SK-N-SH (cell line): ENCODE measurements at regions not wholly inside any gene's neighbourhood (a gene's known extent, or its start where the extent isn't known, plus 50 kb on each side); places are given as distances from the start of the nearest gene placed in this dataset.

ENCODE experiments used
- CTCF ChIA-PET: fragments of 300-600, 350-600 bp; formaldehyde crosslinking; extraction: SDS; loops from one replicate; lab custom pipeline; 2021; lab: Yijun Ruan, JAX
- POLR2A ChIA-PET: fragments of 350-600 bp; sonication (Branson Sonifier 250); formaldehyde crosslinking; extraction: SDS; loops from one replicate; lab custom pipeline; 2020; ENCODE audit warnings: antibody characterized with exemption, inconsistent platforms; lab: Yijun Ruan, JAX
- DNase-seq: peaks from one replicate; pipeline ENCODE4 v3.0.0; 2012
- H2AFZ ChIP-seq: fragments of 200-600 bp; sonication (generic); 2 replicates; pipeline ENCODE4 v1.8.1; 2016; ENCODE audit warnings: antibody characterized with exemption, mild to moderate bottlenecking, low read depth
- H3F3A ChIP-seq: fragments of 200-600 bp; sonication (generic); replicated peaks from 2 replicates; pipeline ENCODE3; 2016; ENCODE audit warnings: antibody characterized with exemption, mild to moderate bottlenecking; ENCODE audit not compliant: insufficient read depth
- H3K27ac ChIP-seq, 2 experiments: fragments of 200-500 bp in 1 of 2; fragments of 200-600 bp in 1 of 2; sonication (Bioruptor generic) in 1 of 2; sonication (generic), shearing (Covaris generic) in 1 of 2; 2 replicates each; pipeline versions ENCODE4 v1.5.1 to v1.6.1; 2014 to 2016; ENCODE audit warnings: low read depth in 2 of 2, inconsistent platforms in 1 of 2, low read length in 1 of 2, mild to moderate bottlenecking in 1 of 2, mixed read lengths in 1 of 2
- H3K27me3 ChIP-seq: fragments of 200-600 bp; sonication (generic), shearing (Covaris generic); 2 replicates; pipeline ENCODE4 v1.6.1; 2016; ENCODE audit warnings: mixed run types; ENCODE audit not compliant: insufficient read depth
- H3K36me3 ChIP-seq, 2 experiments: fragments of 200-500 bp in 1 of 2; fragments of 200-600 bp in 1 of 2; sonication (Bioruptor generic) in 1 of 2; sonication (generic) in 1 of 2; replicated peaks in 1 of 2; 2 replicates each; pipeline versions ENCODE3 to v1.5.1; 2014 to 2016; ENCODE audit warnings: low read length in 1 of 2, mild to moderate bottlenecking in 1 of 2; ENCODE audit not compliant: insufficient read depth in 2 of 2, control insufficient read depth in 1 of 2
- H3K4me1 ChIP-seq, 2 experiments: fragments of 200-500 bp in 1 of 2; fragments of 200-600 bp in 1 of 2; sonication (Bioruptor generic) in 1 of 2; sonication (generic), shearing (Covaris generic) in 1 of 2; 2 replicates each; pipeline versions ENCODE4 v1.5.1 to v1.6.1; 2014 to 2016; ENCODE audit warnings: low read depth in 1 of 2, low read length in 1 of 2, mixed run types in 1 of 2; ENCODE audit not compliant: insufficient read depth in 2 of 2, control insufficient read depth in 1 of 2
- H3K4me2 ChIP-seq: fragments of 200-600 bp; sonication (generic), shearing (Covaris generic); 2 replicates; pipeline ENCODE4 v1.6.1; 2017; ENCODE audit warnings: mixed run types
- H3K4me3 ChIP-seq, 2 experiments: fragments of 200-500 bp in 1 of 2; fragments of 200-600 bp in 1 of 2; sonication (Bioruptor generic) in 1 of 2; sonication (generic), shearing (Covaris generic) in 1 of 2; 2 replicates each; pipeline versions ENCODE4 v1.5.1 to v1.8.1; 2014 to 2016; ENCODE audit warnings: low read depth in 2 of 2, inconsistent platforms in 1 of 2, low read length in 1 of 2, mild to moderate bottlenecking in 1 of 2, mixed read lengths in 1 of 2, moderate library complexity in 1 of 2
- H3K79me2 ChIP-seq: fragments of 200-600 bp; sonication (generic); 2 replicates; pipeline ENCODE4 v1.8.1; 2017; ENCODE audit warnings: mild to moderate bottlenecking; ENCODE audit not compliant: insufficient read depth
- H3K9ac ChIP-seq: fragments of 200-600 bp; sonication (generic); 2 replicates; pipeline ENCODE4 v1.6.1; 2017; ENCODE audit warnings: mixed run types
- H3K9me2 ChIP-seq: fragments of 200-600 bp; sonication (generic); 2 replicates; pipeline ENCODE4 v1.6.1; 2017; ENCODE audit warnings: mixed run types
- H3K9me3 ChIP-seq: fragments of 200-600 bp; sonication (generic); 2 replicates; pipeline ENCODE4 v1.6.1; 2017; ENCODE audit warnings: mixed run types, mild to moderate bottlenecking, moderate library complexity
- H4K20me1 ChIP-seq: fragments of 200-600 bp; sonication (generic); 2 replicates; pipeline ENCODE4 v1.6.1; 2017; ENCODE audit warnings: mild to moderate bottlenecking, mixed run types; ENCODE audit not compliant: insufficient read depth
- FOXJ3 ChIP-seq: sonication (generic); formaldehyde crosslinking; IDR thresholded peaks from 2 replicates; pipeline ENCODE4 v1.5.1; 2020; ENCODE audit warnings: mild to moderate bottlenecking, missing genetic modification reagents
- IRF3 ChIP-seq: fragments of 150-350 bp; IDR thresholded peaks from 2 replicates; pipeline ENCODE4 v1.6.1; 2016; ENCODE audit warnings: mild to moderate bottlenecking, low read depth, low read length
- JUND ChIP-seq: IDR thresholded peaks from 2 replicates; pipeline ENCODE4 v1.4.0; 2012
- MAX ChIP-seq: IDR thresholded peaks from 2 replicates; pipeline ENCODE4 v1.4.0; 2012; ENCODE audit warnings: low read depth
- MEF2A ChIP-seq: IDR thresholded peaks from 2 replicates; pipeline ENCODE4 v1.4.0; 2012; ENCODE audit warnings: low read depth, borderline replicate concordance
- RCOR1 ChIP-seq: fragments of 150-350 bp; IDR thresholded peaks from 2 replicates; pipeline ENCODE4 v1.6.1; 2017; ENCODE audit warnings: antibody characterized with exemption, low read length
- RFX5 ChIP-seq: IDR thresholded peaks from 2 replicates; pipeline ENCODE4 v1.6.1; 2012; ENCODE audit warnings: mild to moderate bottlenecking, improper control_type of control experiment, low read length
- SIN3A ChIP-seq: IDR thresholded peaks from 2 replicates; pipeline ENCODE4 v1.6.1; 2012; ENCODE audit warnings: low read depth, mild to moderate bottlenecking, low read length, moderate library complexity, borderline replicate concordance
- SMC3 ChIP-seq: IDR thresholded peaks from 2 replicates; pipeline ENCODE4 v1.6.1; 2012; ENCODE audit warnings: low read depth, low read length, improper control_type of control experiment
- WGBS: methylation state at CpG from one replicate; pipeline ENCODE4 v1.1.6; 2017; ENCODE audit warnings: low lambda C conversion rate; 5-methylcytosine and 5-hydroxymethylcytosine counted together
- TF ChIP-seq, protein P1 (sequence below): IDR thresholded peaks from 2 replicates; pipeline ENCODE4 v1.6.1; 2012; ENCODE audit warnings: mild to moderate bottlenecking, low read depth, low read length, moderate library complexity

DNA sequence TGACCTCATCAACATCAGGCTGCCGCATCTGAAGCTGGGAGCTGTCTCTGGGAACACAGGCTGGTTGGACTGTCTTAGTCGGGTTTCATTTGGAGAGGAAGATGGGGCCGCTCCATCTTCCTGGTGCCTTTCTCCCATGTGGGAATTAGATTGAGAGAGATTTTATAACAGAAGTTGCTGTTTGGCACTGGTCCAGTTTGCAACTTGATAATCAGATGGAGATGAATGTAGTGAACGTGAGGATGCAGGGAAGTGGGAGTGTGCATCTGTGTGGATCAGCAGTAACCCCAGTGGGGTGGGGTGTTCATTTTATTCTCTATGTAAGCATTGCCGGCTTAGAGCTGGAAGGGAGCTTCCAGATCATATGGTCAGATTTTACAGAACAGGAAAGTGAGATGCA is 250.9 kb downstream of the DCDC2C start:
- TF ChIP-seq JUND, result no peak
- H3K9me2 ChIP-seq, result no peaks in the 10 kb centered on the region
- no peaks in the 10 kb centered on the region for H4K20me1 ChIP-seq
- no peaks in the 10 kb centered on the region for H3K9me3 ChIP-seq
- ChIA-PET CTCF (interaction anchor here (1.2 to 2.6 kb wide), 2 partner anchors 11 to 809 kb away, joined by 3 to 7 read pairs; no protein-coding TSS in a partner anchor), POLR2A (no interaction called here)
- WGBS, result 33% methylated on average over 5 of the region's 5 CpGs
- H3K27me3 ChIP-seq, result no peaks in the 10 kb centered on the region
- H3K9ac ChIP-seq, result no peak overlapping the region
- DNase-seq, result no peak
- H3K79me2 ChIP-seq, result no peaks in the 10 kb centered on the region
- H3K4me1 ChIP-seq, result peaks cover 0 to 3% of the 10 kb centered on the region in 2 experiments; a peak in 1 of 4 replicates
- H3K27ac ChIP-seq, result no peak overlapping the region
- H3K4me3 ChIP-seq, result no peak overlapping the region
- no peak overlapping the region for H2AFZ ChIP-seq
- no peaks in the 10 kb centered on the region for H3K36me3 ChIP-seq
- H3F3A ChIP-seq, result no peaks in the 10 kb centered on the region
- H3K4me2 ChIP-seq, result no peak overlapping the region

DNA sequence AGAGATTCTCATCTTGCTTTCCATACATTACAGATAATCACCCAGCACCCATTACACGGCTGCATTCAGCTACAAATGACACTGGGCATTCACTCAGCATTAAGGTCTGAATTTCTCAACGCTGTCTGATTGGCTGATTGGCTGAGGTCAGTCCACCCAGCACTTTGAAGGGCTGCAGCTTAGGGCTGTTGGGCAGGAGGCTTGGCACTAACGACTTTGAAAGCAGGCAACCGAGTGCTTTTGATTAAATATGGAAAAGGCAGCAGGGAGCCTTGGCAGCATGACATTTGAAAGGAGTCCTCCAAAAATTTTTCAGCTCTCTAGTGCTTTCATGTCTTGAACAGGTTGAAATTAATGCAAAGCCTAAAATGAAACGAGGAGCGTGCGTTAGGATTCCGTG is 253.0 kb downstream of the DCDC2C start:
- peak; percentile 59 for DNase-seq
- CTCF ChIA-PET, result interaction anchor here (0.6 to 2.6 kb wide), 4 partner anchors 9 to 807 kb away, joined by 3 to 7 read pairs (median 4); no protein-coding TSS in a partner anchor
- TF ChIP-seq MEF2A (no peak), RCOR1 (no peak), MAX (no peak), IRF3 (no peak), RFX5 (no peak), SIN3A (no peak), FOXJ3 (CRISPR knock-in tag) (no peak), SMC3 (no peak)
- TF ChIP-seq, protein P1, sequence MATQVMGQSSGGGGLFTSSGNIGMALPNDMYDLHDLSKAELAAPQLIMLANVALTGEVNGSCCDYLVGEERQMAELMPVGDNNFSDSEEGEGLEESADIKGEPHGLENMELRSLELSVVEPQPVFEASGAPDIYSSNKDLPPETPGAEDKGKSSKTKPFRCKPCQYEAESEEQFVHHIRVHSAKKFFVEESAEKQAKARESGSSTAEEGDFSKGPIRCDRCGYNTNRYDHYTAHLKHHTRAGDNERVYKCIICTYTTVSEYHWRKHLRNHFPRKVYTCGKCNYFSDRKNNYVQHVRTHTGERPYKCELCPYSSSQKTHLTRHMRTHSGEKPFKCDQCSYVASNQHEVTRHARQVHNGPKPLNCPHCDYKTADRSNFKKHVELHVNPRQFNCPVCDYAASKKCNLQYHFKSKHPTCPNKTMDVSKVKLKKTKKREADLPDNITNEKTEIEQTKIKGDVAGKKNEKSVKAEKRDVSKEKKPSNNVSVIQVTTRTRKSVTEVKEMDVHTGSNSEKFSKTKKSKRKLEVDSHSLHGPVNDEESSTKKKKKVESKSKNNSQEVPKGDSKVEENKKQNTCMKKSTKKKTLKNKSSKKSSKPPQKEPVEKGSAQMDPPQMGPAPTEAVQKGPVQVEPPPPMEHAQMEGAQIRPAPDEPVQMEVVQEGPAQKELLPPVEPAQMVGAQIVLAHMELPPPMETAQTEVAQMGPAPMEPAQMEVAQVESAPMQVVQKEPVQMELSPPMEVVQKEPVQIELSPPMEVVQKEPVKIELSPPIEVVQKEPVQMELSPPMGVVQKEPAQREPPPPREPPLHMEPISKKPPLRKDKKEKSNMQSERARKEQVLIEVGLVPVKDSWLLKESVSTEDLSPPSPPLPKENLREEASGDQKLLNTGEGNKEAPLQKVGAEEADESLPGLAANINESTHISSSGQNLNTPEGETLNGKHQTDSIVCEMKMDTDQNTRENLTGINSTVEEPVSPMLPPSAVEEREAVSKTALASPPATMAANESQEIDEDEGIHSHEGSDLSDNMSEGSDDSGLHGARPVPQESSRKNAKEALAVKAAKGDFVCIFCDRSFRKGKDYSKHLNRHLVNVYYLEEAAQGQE, result no peak
- TF ChIP-seq, all 33 proteins: peak for 0
- Histone ChIP-seq H3K79me2 (no peaks in the 10 kb centered on the region), H3K9ac (no peak overlapping the region), H3K9me2 (no peaks in the 10 kb centered on the region), H2AFZ (no peak overlapping the region), H4K20me1 (no peaks in the 10 kb centered on the region), H3F3A (no peaks in the 10 kb centered on the region), H3K4me1 (peaks cover 0 to 3% of the 10 kb centered on the region in 2 experiments; a peak in 1 of 4 replicates), H3K27me3 (no peaks in the 10 kb centered on the region), H3K4me3 (no peak overlapping the region), H3K4me2 (no peak overlapping the region), H3K9me3 (no peaks in the 10 kb centered on the region), H3K36me3 (no peaks in the 10 kb centered on the region), H3K27ac (no peak overlapping the region)
- POLR2A ChIA-PET, result no interaction called here
- 25% methylated on average over 8 of the region's 8 CpGs for WGBS
